AG09309 (cell line): ENCODE measurements at regions not wholly inside any gene's neighbourhood (a gene's known extent, or its start where the extent isn't known, plus 50 kb on each side); places are given as distances from the start of the nearest gene placed in this dataset.

Experiments
- DNase-seq: peaks from one replicate; pipeline ENCODE4 v3.0.0-alpha.2; 2010; ENCODE audit warnings: low read depth
- H3K4me3 ChIP-seq: 2 replicates; pipeline ENCODE4 v1.5.1; 2011; ENCODE audit warnings: mild to moderate bottlenecking, low read depth, low read length, moderate library complexity; ENCODE audit not compliant: control insufficient read depth
- TF ChIP-seq, protein P1 (sequence below): IDR thresholded peaks from 2 replicates; pipeline ENCODE4 v1.5.1; 2011; ENCODE audit warnings: mild to moderate bottlenecking, low read depth, low read length, inconsistent platforms; ENCODE audit not compliant: insufficient read depth, control insufficient read depth; ENCODE audit errors: missing control alignments

DNA sequence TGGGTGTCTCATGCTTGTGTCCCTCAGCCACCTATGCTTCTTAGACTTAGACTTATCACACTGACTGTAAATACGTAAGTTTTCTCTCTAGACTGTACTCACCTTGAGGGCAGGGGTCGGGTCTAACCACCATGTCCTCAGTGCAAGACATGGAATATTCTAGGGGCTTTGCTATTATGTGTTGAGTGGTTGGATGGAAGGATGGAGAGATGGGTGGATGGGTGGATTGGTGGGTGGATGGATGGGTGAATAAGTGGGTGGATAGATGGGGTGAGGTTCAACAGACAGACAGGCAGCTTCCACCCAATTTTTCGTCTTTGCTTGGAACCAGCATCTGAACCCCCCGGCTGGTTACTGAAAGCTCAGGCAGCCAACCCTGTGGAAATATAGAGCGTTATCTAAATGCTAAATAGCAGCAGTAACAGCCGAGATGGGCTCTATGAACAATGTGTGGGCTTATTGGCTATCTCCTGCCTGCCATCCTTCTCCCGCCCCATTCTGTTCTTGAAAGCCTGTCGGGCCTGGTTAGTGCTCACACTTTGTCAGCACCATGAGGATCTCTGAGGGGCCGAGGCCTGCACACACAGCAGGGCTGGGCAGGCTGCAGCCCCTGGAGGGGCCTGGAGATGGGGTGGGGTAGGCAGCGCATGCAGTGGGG, 130.7 kb downstream of the ACTL8 start:
- TF ChIP-seq, protein P1, sequence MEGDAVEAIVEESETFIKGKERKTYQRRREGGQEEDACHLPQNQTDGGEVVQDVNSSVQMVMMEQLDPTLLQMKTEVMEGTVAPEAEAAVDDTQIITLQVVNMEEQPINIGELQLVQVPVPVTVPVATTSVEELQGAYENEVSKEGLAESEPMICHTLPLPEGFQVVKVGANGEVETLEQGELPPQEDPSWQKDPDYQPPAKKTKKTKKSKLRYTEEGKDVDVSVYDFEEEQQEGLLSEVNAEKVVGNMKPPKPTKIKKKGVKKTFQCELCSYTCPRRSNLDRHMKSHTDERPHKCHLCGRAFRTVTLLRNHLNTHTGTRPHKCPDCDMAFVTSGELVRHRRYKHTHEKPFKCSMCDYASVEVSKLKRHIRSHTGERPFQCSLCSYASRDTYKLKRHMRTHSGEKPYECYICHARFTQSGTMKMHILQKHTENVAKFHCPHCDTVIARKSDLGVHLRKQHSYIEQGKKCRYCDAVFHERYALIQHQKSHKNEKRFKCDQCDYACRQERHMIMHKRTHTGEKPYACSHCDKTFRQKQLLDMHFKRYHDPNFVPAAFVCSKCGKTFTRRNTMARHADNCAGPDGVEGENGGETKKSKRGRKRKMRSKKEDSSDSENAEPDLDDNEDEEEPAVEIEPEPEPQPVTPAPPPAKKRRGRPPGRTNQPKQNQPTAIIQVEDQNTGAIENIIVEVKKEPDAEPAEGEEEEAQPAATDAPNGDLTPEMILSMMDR, result no peak
- no peak for DNase-seq
- no peak overlapping the region for H3K4me3 ChIP-seq

DNA sequence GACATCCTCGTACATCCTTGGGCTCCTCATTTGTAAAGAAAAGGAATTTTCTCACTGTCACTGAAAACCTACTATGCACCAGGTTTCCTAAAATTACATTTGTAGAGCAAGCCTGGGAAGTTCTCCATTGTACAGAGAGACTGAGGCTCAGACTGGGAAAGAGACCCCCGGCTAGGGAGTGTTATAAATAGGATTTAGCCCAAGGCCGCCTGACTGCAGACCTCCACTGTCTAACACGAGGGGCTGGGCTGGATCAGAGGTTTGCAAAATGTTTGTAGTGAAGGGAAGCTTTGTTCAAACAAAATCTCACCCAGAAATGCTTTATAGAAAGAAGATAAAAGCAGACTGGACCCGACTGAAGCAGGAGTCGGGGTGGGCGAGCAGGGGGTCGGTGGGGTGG, 131.3 kb downstream of the ACTL8 start:
- TF ChIP-seq, protein P1, result no peak
- no peak for DNase-seq
- H3K4me3 ChIP-seq, result no peak overlapping the region

DNA sequence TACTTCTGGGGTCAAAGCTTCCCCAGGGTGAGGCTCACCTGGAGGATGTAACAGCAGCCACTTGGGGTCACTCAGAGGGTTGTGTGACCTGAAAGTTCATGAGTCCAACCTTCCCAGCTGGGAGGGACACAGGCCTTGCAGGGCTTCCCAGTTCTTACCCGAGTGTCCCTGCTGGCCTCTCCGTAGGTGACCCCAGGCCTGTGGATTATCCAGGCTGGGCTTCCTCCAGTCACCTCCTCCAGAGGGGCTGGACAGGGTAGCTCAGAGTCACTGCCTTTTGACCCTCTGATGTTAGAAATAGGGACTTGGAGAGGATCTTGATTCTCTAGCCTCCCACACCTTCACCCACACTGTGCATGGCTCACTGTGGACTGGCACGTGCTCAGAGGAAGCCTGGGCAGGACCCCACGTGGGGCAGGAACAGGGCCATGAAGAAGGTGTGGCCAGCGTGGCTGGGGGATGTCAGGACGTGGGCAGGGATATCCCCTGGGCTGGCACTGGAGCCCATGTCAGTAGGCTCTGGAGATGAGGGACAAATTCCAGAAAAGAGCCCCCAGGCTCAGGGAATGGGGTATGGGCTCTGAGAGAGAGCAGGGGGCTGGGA, 131.8 kb downstream of the ACTL8 start:
- H3K4me3 ChIP-seq, result no peak overlapping the region
- TF ChIP-seq, protein P1, result no peak
- DNase-seq, result no peak

DNA sequence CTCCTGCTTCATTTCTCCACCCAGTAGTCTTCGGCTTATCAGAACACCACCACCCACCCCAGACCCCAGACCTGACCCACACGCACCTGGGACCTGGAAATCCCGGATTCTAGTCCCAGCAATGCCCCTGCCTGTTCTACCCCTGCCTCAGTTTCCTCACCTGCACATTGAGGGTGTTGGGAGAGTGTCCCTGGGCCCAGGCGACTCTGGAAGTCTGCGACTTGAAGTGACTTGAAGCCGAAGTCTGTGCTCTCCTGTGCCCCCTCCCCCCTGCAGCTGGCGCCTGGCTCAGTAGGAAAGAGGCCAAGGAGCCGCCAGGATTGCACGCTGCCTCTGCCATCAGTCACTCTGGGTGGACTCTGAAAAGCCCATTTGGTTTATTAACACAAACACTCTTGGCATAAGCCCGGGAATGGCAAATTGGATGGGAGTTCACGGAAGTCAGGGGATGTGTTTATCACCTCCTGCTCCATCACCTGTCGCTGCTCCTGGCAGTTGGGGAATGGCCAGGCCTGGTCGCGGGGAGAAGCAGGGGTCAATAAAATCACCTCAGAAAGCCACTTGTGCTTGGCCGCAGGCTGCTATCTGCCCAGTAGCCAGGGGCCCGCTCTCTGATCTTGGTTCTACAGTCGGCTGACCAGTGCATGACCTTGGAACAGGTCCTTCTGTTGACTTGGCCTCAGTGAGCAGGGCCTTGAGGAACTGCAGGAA, 132.7 kb downstream of the ACTL8 start:
- no peak overlapping the region for H3K4me3 ChIP-seq
- no peak for DNase-seq
- TF ChIP-seq, protein P1, result no peak

DNA sequence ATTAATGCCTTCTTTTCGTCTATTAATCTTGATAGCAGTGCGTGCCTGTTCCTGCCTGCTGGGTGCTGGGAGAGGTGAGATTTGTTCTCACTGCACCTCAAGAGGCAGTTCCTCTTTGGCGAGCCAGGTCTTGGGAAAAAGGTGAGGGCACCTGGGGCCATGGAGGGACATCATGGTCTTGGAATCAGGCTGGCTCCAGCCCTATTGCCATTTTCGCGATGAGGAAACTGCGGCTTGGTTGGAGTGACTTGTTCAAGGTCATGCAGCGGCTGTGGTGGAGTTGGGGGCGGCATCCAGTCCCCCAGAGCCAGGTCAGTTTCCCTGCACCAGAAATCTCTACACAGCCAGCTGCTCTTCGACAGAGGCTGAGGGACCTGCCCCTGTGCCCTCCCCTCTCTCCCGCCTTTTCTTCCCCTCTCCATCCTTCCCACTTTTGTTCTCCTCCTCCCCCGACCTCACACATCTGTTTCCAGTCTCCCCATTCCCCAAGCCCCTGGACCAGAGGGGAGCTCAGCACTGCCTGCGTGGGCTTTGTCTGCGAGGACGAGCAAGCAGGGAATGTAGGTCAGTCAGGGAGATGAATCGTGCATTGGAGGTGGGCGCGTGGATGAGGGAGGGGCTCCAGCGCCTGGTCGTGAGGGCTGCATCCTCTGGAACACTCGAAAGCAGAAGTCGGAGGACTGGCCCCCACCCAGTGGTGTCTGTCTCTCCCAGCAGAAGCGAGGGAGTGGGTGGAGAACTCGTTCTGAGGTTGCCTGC, 135.1 kb downstream of the ACTL8 start:
- TF ChIP-seq, protein P1, result no peak
- H3K4me3 ChIP-seq, result no peak overlapping the region
- DNase-seq, result no peak

DNA sequence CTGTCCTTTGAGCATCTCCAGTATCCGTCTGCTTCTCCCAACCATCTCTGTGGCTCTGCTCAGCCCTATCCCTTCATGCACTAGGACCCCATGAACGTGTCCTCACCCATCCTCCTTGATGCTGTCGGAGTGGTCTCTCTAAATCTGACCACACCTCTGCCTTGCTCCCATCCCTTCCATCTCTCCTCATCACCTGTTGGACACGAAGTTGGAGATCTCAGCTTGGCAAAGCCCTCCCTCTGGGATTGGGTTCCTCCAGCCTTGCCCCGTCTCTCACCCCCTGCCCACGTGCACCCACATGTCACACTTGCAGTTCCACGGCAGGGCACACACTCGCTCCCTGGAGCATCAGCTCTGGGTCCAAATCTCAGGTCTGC, 135.7 kb downstream of the ACTL8 start:
- no peak overlapping the region for H3K4me3 ChIP-seq
- no peak for DNase-seq
- TF ChIP-seq, protein P1, result no peak
